HCT116 (cell line): ENCODE measurements at regions not wholly inside any gene's neighbourhood (a gene's known extent, or its start where the extent isn't known, plus 50 kb on each side); places are given as distances from the start of the nearest gene placed in this dataset.

Source experiments
- ATAC-seq: fragments of 200-7000 bp; cut with Tn5 transposase; 2 replicates; pipeline ENCODE4 v1.9.1; 2020; ENCODE audit warnings: mild to moderate bottlenecking, moderate library complexity
- BruUV-seq: library from RNA; stranded (reverse); fragments of 400-500 nt; replicated peaks from 2 replicates; lab custom pipeline; 2021; lab: Mats Ljungman, UMichigan
- CTCF ChIA-PET: fragments of 300-600 bp; sonication (Branson Sonifier 250); formaldehyde crosslinking; loops from one replicate; lab custom pipeline; 2021; ENCODE audit warnings: antibody characterized with exemption; lab: Charles Lee
- POLR2A ChIA-PET: fragments of 300-600, 350-600 bp; sonication (Branson Sonifier 250); formaldehyde crosslinking; loops from one replicate; lab custom pipeline; 2021; ENCODE audit warnings: antibody characterized with exemption; lab: Charles Lee
- RAD21 ChIA-PET, 2 experiments: fragments of 300-600 bp; sonication (Branson Sonifier 250); formaldehyde crosslinking; loops; one replicate each; lab custom pipeline; 2023; ENCODE audit warnings: low total read pairs in 2 of 2; ENCODE audit not compliant: uncharacterized antibody in 2 of 2, unreplicated experiment in 2 of 2, low non-redundant PET in 1 of 2; lab: Charles Lee
- DNase-seq: peaks from one replicate; pipeline ENCODE4 v3.0.0-alpha.2; 2010; ENCODE audit warnings: low read depth, low spot score
- H2AFZ ChIP-seq: fragments of 200-600 bp; shearing (Covaris generic), sonication (generic); 2 replicates; pipeline ENCODE4 v1.6.1; 2017; ENCODE audit warnings: low read depth, mixed run types, mixed read lengths, antibody characterized with exemption, low read length; ENCODE audit not compliant: poor library complexity, severe bottlenecking
- H3K27ac ChIP-seq: 2 replicates; pipeline ENCODE4 v1.5.1; 2012; ENCODE audit warnings: low read depth, low read length
- H3K27me3 ChIP-seq: fragments of 200-600 bp; sonication (generic); 2 replicates; pipeline ENCODE4 v1.6.1; 2016; ENCODE audit warnings: mixed run types, low read length, mixed read lengths; ENCODE audit not compliant: insufficient read depth
- H3K36me3 ChIP-seq, 2 experiments: fragments of 200-500 bp in 1 of 2; fragments of 200-600 bp in 1 of 2; sonication (Bioruptor generic) in 1 of 2; sonication (generic) in 1 of 2; 2 replicates each; pipeline versions ENCODE4 v1.5.1 to v1.6.1; 2014 to 2016; ENCODE audit warnings: low read length in 2 of 2, inconsistent platforms in 1 of 2, mixed read lengths in 1 of 2, mixed run types in 1 of 2; ENCODE audit not compliant: insufficient read depth in 2 of 2, control insufficient read depth in 1 of 2
- H3K4me1 ChIP-seq, 2 experiments: fragments of 200-600 bp in 1 of 2; sonication (generic) in 1 of 2; 2 replicates each; pipeline versions ENCODE4 v1.5.1 to v1.6.1; 2012 to 2017; ENCODE audit warnings: low read length in 2 of 2, inconsistent platforms in 1 of 2, mild to moderate bottlenecking in 1 of 2, mixed read lengths in 1 of 2, mixed run types in 1 of 2, moderate library complexity in 1 of 2; ENCODE audit not compliant: insufficient read depth in 2 of 2, control insufficient read depth in 1 of 2
- H3K4me2 ChIP-seq: fragments of 200-600 bp; sonication (generic); 2 replicates; pipeline ENCODE4 v1.6.1; 2017; ENCODE audit warnings: mixed run types, low read length, mixed read lengths
- H3K4me3 ChIP-seq, 2 experiments: fragments of 200-600 bp in 1 of 2; sonication (generic) in 1 of 2; replicated peaks in 1 of 2; 2 replicates each; pipeline ENCODE4 v1.5.1; 2011 to 2016; ENCODE audit warnings: low read length in 2 of 2, control low read depth in 1 of 2, low read depth in 1 of 2, mild to moderate bottlenecking in 1 of 2, mixed read lengths in 1 of 2, mixed run types in 1 of 2
- H3K79me2 ChIP-seq: fragments of 200-600 bp; sonication (generic); 2 replicates; pipeline ENCODE4 v1.6.1; 2017; ENCODE audit warnings: mild to moderate bottlenecking, mixed run types, low read length, moderate library complexity, mixed read lengths; ENCODE audit not compliant: insufficient read depth
- H3K9ac ChIP-seq: fragments of 200-600 bp; sonication (generic); 2 replicates; pipeline ENCODE4 v1.6.1; 2016; ENCODE audit warnings: low read length, mixed read lengths
- H3K9me2 ChIP-seq: fragments of 200-600 bp; sonication (generic), shearing (Covaris generic); 2 replicates; pipeline ENCODE4 v1.6.1; 2017; ENCODE audit warnings: mixed run types, mild to moderate bottlenecking, moderate library complexity; ENCODE audit not compliant: insufficient read depth
- H3K9me3 ChIP-seq, 2 experiments: fragments of 200-500 bp in 1 of 2; fragments of 200-600 bp in 1 of 2; sonication (Bioruptor generic) in 1 of 2; sonication (generic) in 1 of 2; 2 replicates each; pipeline ENCODE4 v1.6.1; 2014 to 2017; ENCODE audit warnings: low read length in 2 of 2, mixed read lengths in 2 of 2, inconsistent platforms in 1 of 2, low read depth in 1 of 2, mild to moderate bottlenecking in 1 of 2, mixed run types in 1 of 2, moderate library complexity in 1 of 2; ENCODE audit not compliant: control insufficient read depth in 1 of 2, insufficient read depth in 1 of 2
- H4K20me1 ChIP-seq: fragments of 200-600 bp; sonication (generic), shearing (Covaris generic); 2 replicates; pipeline ENCODE4 v1.6.1; 2017; ENCODE audit warnings: mixed run types, mild to moderate bottlenecking, moderate library complexity; ENCODE audit not compliant: insufficient read depth
- CTCF ChIP-seq, 3 experiments: fragments of 200-600 bp in 1 of 3; sonication (generic) in 1 of 3; IDR thresholded peaks in 2 of 3; conservative IDR thresholded peaks in 1 of 3; 2 replicates each; pipeline ENCODE4 v1.5.1; 2012 to 2017; ENCODE audit warnings: low read depth in 2 of 3, low read length in 2 of 3, antibody characterized with exemption in 1 of 3, borderline replicate concordance in 1 of 3, control low read depth in 1 of 3, mild to moderate bottlenecking in 1 of 3, mixed read lengths in 1 of 3, mixed run types in 1 of 3, moderate library complexity in 1 of 3; ENCODE audit not compliant: insufficient read depth in 1 of 3
- EGR1 ChIP-seq: IDR thresholded peaks from 2 replicates; pipeline ENCODE4 v1.6.1; 2012; ENCODE audit warnings: low read depth
- ELF1 ChIP-seq: IDR thresholded peaks from 2 replicates; pipeline ENCODE4 v1.6.1; 2012; ENCODE audit warnings: low read depth, borderline replicate concordance
- EZH2 ChIP-seq: fragments of 200-600 bp; sonication (generic); IDR thresholded peaks from 2 replicates; pipeline ENCODE4 v1.6.1; 2017; ENCODE audit warnings: antibody characterized with exemption, mixed run types
- EZH2phosphoT487 ChIP-seq: fragments of 200-600 bp; IDR thresholded peaks from 2 replicates; pipeline ENCODE4 v1.6.1; 2018; ENCODE audit warnings: antibody characterized with exemption, borderline replicate concordance
- FOSL1 ChIP-seq: IDR thresholded peaks from 2 replicates; pipeline ENCODE4 v1.6.1; 2012; ENCODE audit warnings: low read depth
- JUND ChIP-seq: IDR thresholded peaks from 2 replicates; pipeline ENCODE4 v1.6.1; 2012
- MAX ChIP-seq: IDR thresholded peaks from 2 replicates; pipeline ENCODE4 v1.6.1; 2012
- POLR2A ChIP-seq: IDR thresholded peaks from 2 replicates; pipeline ENCODE4 v1.7.0; 2011; ENCODE audit warnings: borderline replicate concordance; ENCODE audit not compliant: insufficient read depth, insufficient read length; ENCODE audit errors: extremely low read depth
- POLR2AphosphoS5 ChIP-seq: IDR thresholded peaks from 2 replicates; pipeline ENCODE4 v1.6.1; 2011; ENCODE audit warnings: mild to moderate bottlenecking, low read depth, low read length, moderate library complexity
- REST ChIP-seq: IDR thresholded peaks from 2 replicates; pipeline ENCODE4 v1.6.1; 2012; ENCODE audit warnings: low read depth
- SIN3A ChIP-seq: IDR thresholded peaks from 2 replicates; pipeline ENCODE4 v1.6.1; 2012; ENCODE audit warnings: low read depth
- SP1 ChIP-seq: IDR thresholded peaks from 2 replicates; pipeline ENCODE4 v1.6.1; 2012; ENCODE audit warnings: low read depth
- SRF ChIP-seq: IDR thresholded peaks from 2 replicates; pipeline ENCODE4 v1.6.1; 2012; ENCODE audit warnings: low read depth
- YY1 ChIP-seq: IDR thresholded peaks from 2 replicates; pipeline ENCODE4 v1.6.1; 2011; ENCODE audit warnings: low read length, low read depth, moderate library complexity, mild to moderate bottlenecking; ENCODE audit not compliant: insufficient replicate concordance; ENCODE audit errors: extremely low read depth
- ZFX ChIP-seq: fragments of 450-650 bp; IDR thresholded peaks from 2 replicates; pipeline ENCODE4 v1.6.1; 2017
- ZNF274 ChIP-seq: fragments of 200-500 bp; sonication (Bioruptor generic); IDR thresholded peaks from 2 replicates; pipeline ENCODE4 v1.6.1; 2014; ENCODE audit warnings: mild to moderate bottlenecking, low read depth, low read length, inconsistent platforms
- intact Hi-C: fragments of 100-400 bp; cut with micrococcal nuclease; formaldehyde crosslinking; loops from 2 replicates; pipeline ENCODE4 v1.10.0; 2022

GRCh38 chr21:16402752-16403151 is 673.0 kb downstream of the USP25 start:
- Histone ChIP-seq H3K27me3 (no peaks in the 10 kb centered on the region), H3K9ac (no peak overlapping the region), H3K9me2 (no peaks in the 10 kb centered on the region), H3K9me3 (peaks cover 8 to 14% of the 10 kb centered on the region in 2 experiments; a peak in 3 of 4 replicates), H3K4me1 (no peaks in the 10 kb centered on the region), H3K4me2 (no peak overlapping the region), H3K4me3 (no peak overlapping the region), H3K36me3 (no peaks in the 10 kb centered on the region), H3K79me2 (no peaks in the 10 kb centered on the region), H4K20me1 (no peaks in the 10 kb centered on the region), H3K27ac (no peak overlapping the region), H2AFZ (no peak overlapping the region)
- RAD21 ChIA-PET, result no interaction called here
- no peak for ATAC-seq
- intact Hi-C loops, result no loop called here
- CTCF ChIA-PET, result no interaction called here
- DNase-seq, result no peak
- POLR2A ChIA-PET, result no interaction called here
- TF ChIP-seq SRF (no peak), YY1 (no peak), SP1 (no peak), MAX (no peak), ZNF274 (no peak), EZH2phosphoT487 (no peak), POLR2A (no peak), CTCF (IDR thresholded peaks at IDR 0.05 in 2 of 3, conservative IDR thresholded peaks at IDR 0.05 in 1 of 3; ENCODE audit: borderline replicate concordance in 1 of 3, insufficient read depth in 1 of 3, low read depth in 2 of 3, low read length in 2 of 3) (no peak)
- BruUV-seq, result no TSS peak

- Histone ChIP-seq H3K9me2 (no peaks in the 10 kb centered on the region), H3K27me3 (no peaks in the 10 kb centered on the region), H4K20me1 (no peaks in the 10 kb centered on the region), H3K36me3 (no peaks in the 10 kb centered on the region), H3K4me2 (no peak overlapping the region), H3K4me3 (no peak overlapping the region), H2AFZ (no peak overlapping the region), H3K9ac (no peak overlapping the region), H3K9me3 (peaks cover 15 to 23% of the 10 kb centered on the region in 2 experiments; a peak in 3 of 4 replicates), H3K27ac (no peak overlapping the region), H3K4me1 (no peaks in the 10 kb centered on the region), H3K79me2 (no peaks in the 10 kb centered on the region)
- POLR2A ChIA-PET, result no interaction called here
- intact Hi-C loops, result no loop called here
- no TSS peak for BruUV-seq
- CTCF ChIA-PET, result no interaction called here
- ATAC-seq (no peak), DNase-seq (no peak)
- RAD21 ChIA-PET, result no interaction called here
- TF ChIP-seq MAX, result no peak
- no peak for TF ChIP-seq FOSL1
- TF ChIP-seq EGR1, result no peak
- TF ChIP-seq ZFX, result no peak
- TF ChIP-seq ELF1, result no peak
- TF ChIP-seq EZH2, result no peak
- no peak for TF ChIP-seq POLR2A
- no peak for TF ChIP-seq SIN3A
- no peak for TF ChIP-seq JUND
- no peak for TF ChIP-seq POLR2AphosphoS5
- TF ChIP-seq REST, result no peak
- no peak for TF ChIP-seq YY1
- TF ChIP-seq SRF, result no peak
Observed at GRCh38 chr21:16404776-16405175, 675.0 kb downstream of the USP25 start.
